H1 (cell line): ENCODE measurements at regions not wholly inside any gene's neighbourhood (a gene's known extent, or its start where the extent isn't known, plus 50 kb on each side); places are given as distances from the start of the nearest gene placed in this dataset.

ENCODE experiments used
- CTCF ChIA-PET: fragments of 300-600 bp; sonication (Branson Sonifier 250); formaldehyde crosslinking; loops from one replicate; lab custom pipeline; 2021; ENCODE audit not compliant: partially characterized antibody; lab: Charles Lee
- POLR2A ChIA-PET: fragments of 300-600 bp; sonication (Branson Sonifier 250); formaldehyde crosslinking; loops from one replicate; lab custom pipeline; 2021; ENCODE audit warnings: inconsistent platforms; ENCODE audit not compliant: partially characterized antibody; lab: Charles Lee
- DNase-seq, 2 experiments: peaks; one replicate each; pipeline versions ENCODE4 v3.0.0 to v3.0.0-alpha.2; 2010 to 2022; ENCODE audit warnings: low spot score in 2 of 2, low read depth in 1 of 2, mixed read lengths in 1 of 2
- FAIRE-seq: peaks from 2 replicates; lab custom pipeline; 2011; peaks lifted over from hg19 to GRCh38; lab: Jason Lieb, UNC
- H2AFZ ChIP-seq: 2 replicates; pipeline ENCODE4 v1.8.1; 2012; ENCODE audit warnings: low read length, inconsistent platforms
- H2AK5ac ChIP-seq: 2 replicates; pipeline ENCODE4 v1.6.1; 2013; ENCODE audit warnings: low read depth, low read length
- H2BK120ac ChIP-seq: replicated peaks from 2 replicates; pipeline ENCODE3; 2013; ENCODE audit warnings: low read depth, low read length, inconsistent platforms
- H2BK12ac ChIP-seq: 2 replicates; pipeline ENCODE4 v1.6.1; 2013; ENCODE audit warnings: low read depth, low read length
- H2BK15ac ChIP-seq: 2 replicates; pipeline ENCODE4 v1.6.1; 2013; ENCODE audit warnings: low read length
- H2BK20ac ChIP-seq: 2 replicates; pipeline ENCODE4 v1.6.1; 2013; ENCODE audit warnings: low read length
- H2BK5ac ChIP-seq: 2 replicates; pipeline ENCODE4 v1.6.1; 2013; ENCODE audit warnings: low read depth, low read length
- H3K14ac ChIP-seq: 2 replicates; pipeline ENCODE4 v1.6.1; 2013; ENCODE audit warnings: inconsistent platforms; ENCODE audit not compliant: insufficient read length
- H3K18ac ChIP-seq: 2 replicates; pipeline ENCODE4 v1.6.1; 2013; ENCODE audit warnings: low read length; ENCODE audit errors: extremely low read depth
- H3K23ac ChIP-seq: 2 replicates; pipeline ENCODE4 v1.6.1; 2013; ENCODE audit warnings: inconsistent platforms; ENCODE audit not compliant: insufficient read length
- H3K23me2 ChIP-seq: 2 replicates; pipeline ENCODE4 v1.6.1; 2013; ENCODE audit warnings: low read depth, low read length
- H3K27ac ChIP-seq: 2 replicates; pipeline ENCODE4 v1.6.1; 2011; ENCODE audit warnings: low read depth, low read length, inconsistent platforms
- H3K27me3 ChIP-seq, 4 experiments: replicated peaks in 1 of 4; 1 replicate in 1 of 4; 2 replicates in 3 of 4; pipeline versions ENCODE4 v1.6.1 to v1.8.1; 2011 to 2013; ENCODE audit warnings: low read length in 3 of 4, mild to moderate bottlenecking in 3 of 4, inconsistent platforms in 2 of 4, mixed read lengths in 2 of 4, moderate library complexity in 1 of 4; ENCODE audit not compliant: control insufficient read depth in 3 of 4, insufficient read depth in 3 of 4; ENCODE audit errors: extremely low read depth in 1 of 4
- H3K36me3 ChIP-seq, 4 experiments: 2 replicates each; pipeline versions ENCODE4 v1.6.1 to v1.8.1; 2011 to 2013; ENCODE audit warnings: mild to moderate bottlenecking in 4 of 4, low read length in 3 of 4, moderate library complexity in 2 of 4, control low read depth in 1 of 4, inconsistent platforms in 1 of 4; ENCODE audit not compliant: insufficient read depth in 4 of 4, control insufficient read depth in 2 of 4
- H3K4ac ChIP-seq: replicated peaks from 2 replicates; pipeline ENCODE3; 2013; ENCODE audit warnings: low read length, low read depth, mixed read lengths, inconsistent platforms; ENCODE audit not compliant: insufficient read length
- H3K4me1 ChIP-seq, 4 experiments: replicated peaks in 1 of 4; 1 replicate in 1 of 4; 2 replicates in 3 of 4; pipeline versions ENCODE4 v1.6.1 to v1.8.1; 2011 to 2013; ENCODE audit warnings: low read length in 3 of 4, inconsistent platforms in 2 of 4, mixed read lengths in 1 of 4; ENCODE audit not compliant: insufficient read depth in 4 of 4, control insufficient read depth in 3 of 4
- H3K4me2 ChIP-seq, 2 experiments: 2 replicates each; pipeline versions ENCODE4 v1.6.1 to v1.8.1; 2011 to 2013; ENCODE audit warnings: low read depth in 2 of 2, low read length in 2 of 2, control low read depth in 1 of 2, inconsistent platforms in 1 of 2, mild to moderate bottlenecking in 1 of 2; ENCODE audit not compliant: insufficient read depth in 1 of 2
- H3K4me3 ChIP-seq, 4 experiments: fragments of 200-600, 300-600 bp in 1 of 4; sonication (generic), shearing (Covaris generic), sonication (Bioruptor Twin) in 1 of 4; 2 replicates each; pipeline versions ENCODE4 v1.5.1 to v1.8.1; 2011 to 2016; ENCODE audit warnings: low read length in 4 of 4, low read depth in 3 of 4, control low read depth in 2 of 4, inconsistent platforms in 2 of 4, mild to moderate bottlenecking in 2 of 4, mixed read lengths in 1 of 4, moderate library complexity in 1 of 4; ENCODE audit not compliant: insufficient read depth in 2 of 4; ENCODE audit errors: extremely low read depth in 1 of 4
- H3K56ac ChIP-seq: replicated peaks from 2 replicates; pipeline ENCODE3; 2013; ENCODE audit warnings: low read depth, mild to moderate bottlenecking, mixed read lengths, low read length, inconsistent platforms; ENCODE audit not compliant: insufficient read length
- H3K79me1 ChIP-seq: 2 replicates; pipeline ENCODE4 v1.6.1; 2013; ENCODE audit warnings: low read depth, low read length, control low read depth
- H3K79me2 ChIP-seq, 2 experiments: 2 replicates each; pipeline versions ENCODE4 v1.6.1 to v1.8.1; 2012 to 2013; ENCODE audit warnings: low read length in 2 of 2, mild to moderate bottlenecking in 2 of 2, inconsistent platforms in 1 of 2; ENCODE audit not compliant: insufficient read depth in 2 of 2, control insufficient read depth in 1 of 2
- H3K9ac ChIP-seq, 4 experiments: replicated peaks in 1 of 4; 1 replicate in 1 of 4; 2 replicates in 3 of 4; pipeline versions ENCODE4 v1.6.1 to v1.8.1; 2011 to 2013; ENCODE audit warnings: low read depth in 3 of 4, low read length in 3 of 4, control low read depth in 2 of 4, mild to moderate bottlenecking in 2 of 4, moderate library complexity in 2 of 4, inconsistent platforms in 1 of 4; ENCODE audit errors: extremely low read depth in 1 of 4
- H3K9me3 ChIP-seq, 2 experiments: 2 replicates each; pipeline versions ENCODE4 v1.6.1 to v1.8.1; 2012 to 2013; ENCODE audit warnings: mild to moderate bottlenecking in 2 of 2, moderate library complexity in 2 of 2, control low read depth in 1 of 2, inconsistent platforms in 1 of 2, low read depth in 1 of 2, low read length in 1 of 2, mixed read lengths in 1 of 2; ENCODE audit not compliant: insufficient read depth in 2 of 2
- H4K20me1 ChIP-seq, 2 experiments: replicated peaks in 1 of 2; 2 replicates each; pipeline versions ENCODE3 to v1.8.1; 2011 to 2013; ENCODE audit warnings: inconsistent platforms in 2 of 2, low read length in 2 of 2, mild to moderate bottlenecking in 1 of 2; ENCODE audit not compliant: insufficient read depth in 2 of 2, control insufficient read depth in 1 of 2
- H4K5ac ChIP-seq: 2 replicates; pipeline ENCODE4 v1.6.1; 2013; ENCODE audit warnings: low read length, low read depth, mixed read lengths, inconsistent platforms; ENCODE audit not compliant: insufficient read length
- H4K8ac ChIP-seq: 2 replicates; pipeline ENCODE4 v1.8.0; 2013; ENCODE audit warnings: mild to moderate bottlenecking, moderate library complexity, low read length, inconsistent platforms; ENCODE audit not compliant: insufficient read depth; ENCODE audit errors: extremely low read depth
- H4K91ac ChIP-seq: replicated peaks from 2 replicates; pipeline ENCODE3; 2013; ENCODE audit warnings: low read length, mixed read lengths, inconsistent platforms; ENCODE audit not compliant: insufficient read length
- RBBP5 ChIP-seq: IDR thresholded peaks from 2 replicates; pipeline ENCODE4 v1.7.1; 2012; ENCODE audit warnings: low read depth, mild to moderate bottlenecking, inconsistent platforms, low read length, moderate library complexity, borderline replicate concordance
- SP2 ChIP-seq: IDR thresholded peaks from 2 replicates; pipeline ENCODE4 v1.6.1; 2012; ENCODE audit warnings: mild to moderate bottlenecking, low read length, inconsistent platforms
- WGBS, 2 experiments: shearing (Covaris generic) in 1 of 2; methylation state at CpG; one replicate each; pipeline versions ENCODE4 v1.1.6 to v1.1.7; 2013 to 2015; ENCODE audit warnings: low lambda C conversion rate in 2 of 2, mixed read lengths in 2 of 2, inconsistent platforms in 1 of 2, low coverage in 1 of 2, missing lambda C conversion rate in 1 of 2; ENCODE audit not compliant: insufficient replicate concordance in 2 of 2, insufficient coverage in 1 of 2, insufficient read length in 1 of 2; ENCODE audit errors: extremely low coverage in 1 of 2, missing lambda C conversion rate in 1 of 2; 5-methylcytosine and 5-hydroxymethylcytosine counted together

- no peak overlapping the region for H3K14ac ChIP-seq
- no peak overlapping the region for H3K4me2 ChIP-seq
- H3K4me3 ChIP-seq, result no peak overlapping the region
- H3K9me3 ChIP-seq, result no peaks in the 10 kb centered on the region
- H4K5ac ChIP-seq, result no peak overlapping the region
- WGBS, 2 experiments, result 89% methylated on average over 6 of the region's 6 CpGs; no CpG with 5 or more reads in 1 of the 2 experiments
- no peak overlapping the region for H2AFZ ChIP-seq
- no peaks in the 10 kb centered on the region for H3K79me1 ChIP-seq
- H3K4ac ChIP-seq, result no peak overlapping the region
- H3K36me3 ChIP-seq, result no peaks in the 10 kb centered on the region
- H3K18ac ChIP-seq, result no peak overlapping the region
- no peak overlapping the region for H2BK12ac ChIP-seq
- H2BK5ac ChIP-seq, result no peak overlapping the region
- TF ChIP-seq SP2 (no peak), RBBP5 (no peak)
- H2BK20ac ChIP-seq, result no peak overlapping the region
- no peaks in the 10 kb centered on the region for H3K4me1 ChIP-seq
- no peaks in the 10 kb centered on the region for H3K79me2 ChIP-seq
- POLR2A ChIA-PET, result no interaction called here
- no peak overlapping the region for H4K91ac ChIP-seq
- H3K9ac ChIP-seq, result no peak overlapping the region
- no peak overlapping the region for H3K56ac ChIP-seq
- CTCF ChIA-PET, result interaction anchor here (0.9 to 2.7 kb wide), 4 partner anchors 176 to 204 kb away, joined by 3 to 6 read pairs (median 4); no protein-coding TSS in a partner anchor
- H2BK15ac ChIP-seq, result no peak overlapping the region
- H2AK5ac ChIP-seq, result no peak overlapping the region
- FAIRE-seq, result no peak
- no peaks in the 10 kb centered on the region; the same call in 1 of the 2 replicates for H3K23me2 ChIP-seq
- H3K27me3 ChIP-seq, result no peaks in the 10 kb centered on the region
- no peak overlapping the region for H2BK120ac ChIP-seq
- no peak overlapping the region for H3K23ac ChIP-seq
- no peaks in the 10 kb centered on the region for H4K20me1 ChIP-seq
- H3K27ac ChIP-seq, result no peak overlapping the region
- H4K8ac ChIP-seq, result no peak overlapping the region
- no peak for DNase-seq
Observed at GRCh38 chr14:35234012-35234805, 58.0 kb upstream of the PSMA6 start.
